ENCODE measurements at regions not wholly inside any gene's neighbourhood (a gene's known extent, or its start where the extent isn't known, plus 50 kb on each side); places are given as distances from the start of the nearest gene placed in this dataset.

GRCh38 chr4:104772849-104773248 is 278.2 kb upstream of the CXXC4 start:
- DNase-seq (ENCODE audit: low read depth in 2 of 2): no peak

GRCh38 chr4:104795264-104795939 is 300.7 kb upstream of the CXXC4 start:
- no peak for DNase-seq (ENCODE audit: low read depth in 2 of 2)

GRCh38 chr4:104811727-104812126 is 317.0 kb upstream of the CXXC4 start:
- DNase-seq (ENCODE audit: low read depth in 2 of 2): no peak

- DNase-seq (ENCODE audit: low read depth in 2 of 2): no peak
These were observed 321.0 kb upstream of the CXXC4 start for GRCh38 chr4:104815665-104816064.

GRCh38 chr4:104818579-104818978 is 323.9 kb upstream of the CXXC4 start:
- DNase-seq (ENCODE audit: low read depth in 2 of 2): no peak

GRCh38 chr4:104826171-104826570 is 320.5 kb upstream of the TET2 start:
- DNase-seq (ENCODE audit: low read depth in 2 of 2): no peak

- DNase-seq (ENCODE audit: low read depth in 2 of 2): no peak
These were observed 316.9 kb upstream of the TET2 start for GRCh38 chr4:104829761-104830160.

- no peak for DNase-seq (ENCODE audit: low read depth in 2 of 2)
These were observed 298.0 kb upstream of the TET2 start for GRCh38 chr4:104848597-104849225.

- no peak for DNase-seq (ENCODE audit: low read depth in 2 of 2)
These were observed 287.0 kb upstream of the TET2 start for GRCh38 chr4:104859601-104860237.

GRCh38 chr4:104860238-104861123 is 286.2 kb upstream of the TET2 start:
- peak; percentile 1 to 24 for DNase-seq (ENCODE audit: low read depth in 2 of 2)

GRCh38 chr4:104866809-104867208 is 279.9 kb upstream of the TET2 start:
- no peak for DNase-seq (ENCODE audit: low read depth in 2 of 2)

- DNase-seq (ENCODE audit: low read depth in 2 of 2): no peak
These were observed 278.1 kb upstream of the TET2 start for GRCh38 chr4:104868533-104868932.

GRCh38 chr4:104868958-104869357 is 277.7 kb upstream of the TET2 start:
- DNase-seq (ENCODE audit: low read depth in 2 of 2): no peak

GRCh38 chr4:104869831-104870230 is 276.8 kb upstream of the TET2 start:
- DNase-seq (ENCODE audit: low read depth in 2 of 2): no peak

GRCh38 chr4:104870495-104871233 is 276.0 kb upstream of the TET2 start:
- no peak for DNase-seq (ENCODE audit: low read depth in 2 of 2)

- DNase-seq (ENCODE audit: low read depth in 2 of 2): no peak
These were observed 267.7 kb upstream of the TET2 start for GRCh38 chr4:104878936-104879335.

- DNase-seq (ENCODE audit: low read depth in 2 of 2): no peak
These were observed 267.3 kb upstream of the TET2 start for GRCh38 chr4:104879367-104879766.

- no peak for DNase-seq (ENCODE audit: low read depth in 2 of 2)
These were observed 266.8 kb upstream of the TET2 start for GRCh38 chr4:104879854-104880253.

GRCh38 chr4:104881136-104881886 is 265.4 kb upstream of the TET2 start:
- DNase-seq (ENCODE audit: low read depth in 2 of 2): no peak

GRCh38 chr4:104890598-104891275 is 255.9 kb upstream of the TET2 start:
- no peak for DNase-seq (ENCODE audit: low read depth in 2 of 2)

All from stimulated activated CD8-positive, alpha-beta memory T cell treated with anti-CD3 and anti-CD28 coated beads, Interleukin-7, amount 100 ng/mL, for 4 hours (primary cell).